Esophagus muscularis mucosa (tissue), 3 donors: ENCODE measurements at regions not wholly inside any gene's neighbourhood (a gene's known extent, or its start where the extent isn't known, plus 50 kb on each side); places are given as distances from the start of the nearest gene placed in this dataset.

Source experiments
- POLR2A ChIP-seq: fragments of 450-650 bp; IDR thresholded peaks from one replicate; pipeline ENCODE4 v1.6.1; 2017; ENCODE audit warnings: antibody characterized with exemption, moderate library complexity, mild to moderate bottlenecking, low read depth
- POLR2AphosphoS5 ChIP-seq, 2 donors: sonication (generic); formaldehyde crosslinking; IDR thresholded peaks; one replicate each; pipeline ENCODE4 v1.6.1; 2017; ENCODE audit warnings: antibody characterized with exemption in 2 of 2
- TF ChIP-seq, protein P1 (sequence below), 3 experiments: fragments of 200-600 bp in 2 of 3; fragments of 450-650 bp in 1 of 3; sonication (generic) in 2 of 3; IDR thresholded peaks; one replicate each; pipeline ENCODE4 v1.5.1; 2017 to 2019; ENCODE audit warnings: antibody characterized with exemption in 3 of 3, mild to moderate bottlenecking in 2 of 3, moderate library complexity in 1 of 3

DNA sequence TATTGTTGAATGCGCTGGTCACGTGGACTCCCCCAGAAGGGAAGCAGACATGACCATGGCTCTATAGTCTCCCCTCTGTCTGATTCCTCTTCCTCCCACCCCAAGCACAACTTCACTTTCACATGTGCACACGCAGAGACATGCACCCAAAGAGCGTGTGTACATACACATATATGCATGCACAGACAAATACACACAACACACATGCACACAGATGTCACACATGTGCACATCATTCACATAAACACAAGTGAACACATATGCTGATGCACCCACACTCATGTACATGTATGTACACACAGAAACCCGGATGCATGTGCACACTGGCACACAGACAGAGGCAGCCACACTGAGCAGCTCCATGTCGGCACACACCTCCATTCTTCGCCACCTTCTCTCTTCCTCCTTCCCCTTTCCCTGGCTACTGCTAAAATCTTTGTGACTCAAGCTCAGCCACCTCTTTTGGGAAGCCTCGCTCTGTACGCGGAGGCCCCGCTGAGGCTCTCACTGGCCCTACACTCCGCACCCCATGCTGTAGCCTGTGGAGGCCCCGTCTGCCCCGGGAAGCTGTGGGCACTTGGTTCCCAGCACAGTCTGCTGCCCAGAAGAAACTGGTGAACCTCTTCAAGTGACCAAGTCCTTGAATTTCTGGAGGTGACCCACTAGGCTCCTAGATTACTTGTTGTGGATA, 101.6 kb upstream of the TEX51 start:
- TF ChIP-seq, protein P1, sequence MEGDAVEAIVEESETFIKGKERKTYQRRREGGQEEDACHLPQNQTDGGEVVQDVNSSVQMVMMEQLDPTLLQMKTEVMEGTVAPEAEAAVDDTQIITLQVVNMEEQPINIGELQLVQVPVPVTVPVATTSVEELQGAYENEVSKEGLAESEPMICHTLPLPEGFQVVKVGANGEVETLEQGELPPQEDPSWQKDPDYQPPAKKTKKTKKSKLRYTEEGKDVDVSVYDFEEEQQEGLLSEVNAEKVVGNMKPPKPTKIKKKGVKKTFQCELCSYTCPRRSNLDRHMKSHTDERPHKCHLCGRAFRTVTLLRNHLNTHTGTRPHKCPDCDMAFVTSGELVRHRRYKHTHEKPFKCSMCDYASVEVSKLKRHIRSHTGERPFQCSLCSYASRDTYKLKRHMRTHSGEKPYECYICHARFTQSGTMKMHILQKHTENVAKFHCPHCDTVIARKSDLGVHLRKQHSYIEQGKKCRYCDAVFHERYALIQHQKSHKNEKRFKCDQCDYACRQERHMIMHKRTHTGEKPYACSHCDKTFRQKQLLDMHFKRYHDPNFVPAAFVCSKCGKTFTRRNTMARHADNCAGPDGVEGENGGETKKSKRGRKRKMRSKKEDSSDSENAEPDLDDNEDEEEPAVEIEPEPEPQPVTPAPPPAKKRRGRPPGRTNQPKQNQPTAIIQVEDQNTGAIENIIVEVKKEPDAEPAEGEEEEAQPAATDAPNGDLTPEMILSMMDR (IDR thresholded peaks at IDR 0.05): no peak
- TF ChIP-seq POLR2A (no peak), POLR2AphosphoS5 (IDR thresholded peaks at IDR 0.05) (no peak)
